HEK293T (cell line): ENCODE measurements at regions not wholly inside any gene's neighbourhood (a gene's known extent, or its start where the extent isn't known, plus 50 kb on each side); places are given as distances from the start of the nearest gene placed in this dataset.

Experiments
- CTCF ChIA-PET: fragments of 350-600 bp; formaldehyde crosslinking; extraction: SDS; loops from one replicate; lab custom pipeline; 2021; ENCODE audit warnings: antibody characterized with exemption, inconsistent platforms; lab: Yijun Ruan, JAX
- POLR2A ChIA-PET: fragments of 350-600 bp; formaldehyde crosslinking; extraction: SDS; loops from one replicate; lab custom pipeline; 2020; ENCODE audit warnings: antibody characterized with exemption, inconsistent platforms; lab: Yijun Ruan, JAX
- DNase-seq: peaks from one replicate; pipeline ENCODE4 v3.0.0; 2012; ENCODE audit warnings: mixed read lengths; ENCODE audit errors: extremely low spot score
- ARNT ChIP-seq: fragments of 450-650 bp; IDR thresholded peaks from 2 replicates; pipeline ENCODE4 v1.6.1; 2017; ENCODE audit warnings: mild to moderate bottlenecking
- BHLHE40 ChIP-seq: fragments of 450-650 bp; IDR thresholded peaks from 2 replicates; pipeline ENCODE4 v1.6.1; 2016; ENCODE audit warnings: mild to moderate bottlenecking, moderate library complexity, borderline replicate concordance
- CTBP1 ChIP-seq: fragments of 450-650 bp; IDR thresholded peaks from 2 replicates; pipeline ENCODE4 v1.6.1; 2016; ENCODE audit warnings: borderline replicate concordance
- ELF4 ChIP-seq: fragments of 450-650 bp; IDR thresholded peaks from 2 replicates; pipeline ENCODE4 v1.6.1; 2017; ENCODE audit warnings: antibody characterized with exemption
- FOXA1 ChIP-seq: fragments of 450-650 bp; IDR thresholded peaks from 2 replicates; pipeline ENCODE4 v1.6.1; 2016; ENCODE audit warnings: mild to moderate bottlenecking
- FOXK2 ChIP-seq: fragments of 450-650 bp; IDR thresholded peaks from 2 replicates; pipeline ENCODE4 v1.6.1; 2016; ENCODE audit warnings: mild to moderate bottlenecking
- FOXM1 ChIP-seq: fragments of 450-650 bp; IDR thresholded peaks from 2 replicates; pipeline ENCODE4 v1.6.1; 2017; ENCODE audit warnings: mild to moderate bottlenecking, borderline replicate concordance
- HDGF ChIP-seq: fragments of 450-650 bp; IDR thresholded peaks from 2 replicates; pipeline ENCODE4 v1.6.1; 2017; ENCODE audit warnings: antibody characterized with exemption, borderline replicate concordance
- L3MBTL2 ChIP-seq: fragments of 450-650 bp; conservative IDR thresholded peaks from 2 replicates; pipeline ENCODE4 v1.6.1; 2016; ENCODE audit warnings: mild to moderate bottlenecking
- LEF1 ChIP-seq: fragments of 450-650 bp; IDR thresholded peaks from 2 replicates; pipeline ENCODE4 v1.6.1; 2017; ENCODE audit warnings: mild to moderate bottlenecking, borderline replicate concordance
- NFRKB ChIP-seq: fragments of 450-650 bp; IDR thresholded peaks from 2 replicates; pipeline ENCODE4 v1.6.1; 2016; ENCODE audit warnings: mild to moderate bottlenecking, moderate library complexity
- PKNOX1 ChIP-seq: fragments of 450-650 bp; IDR thresholded peaks from 2 replicates; pipeline ENCODE4 v1.6.1; 2016
- SP1 ChIP-seq: fragments of 450-650 bp; IDR thresholded peaks from 2 replicates; pipeline ENCODE4 v1.6.1; 2017
- SUZ12 ChIP-seq: fragments of 450-650 bp; IDR thresholded peaks from 2 replicates; pipeline ENCODE4 v1.6.1; 2016; ENCODE audit warnings: mild to moderate bottlenecking
- TARDBP ChIP-seq: fragments of 450-650 bp; IDR thresholded peaks from 2 replicates; pipeline ENCODE4 v1.6.1; 2016
- ZNF384 ChIP-seq: fragments of 450-650 bp; IDR thresholded peaks from 2 replicates; pipeline ENCODE4 v1.6.1; 2016

DNA sequence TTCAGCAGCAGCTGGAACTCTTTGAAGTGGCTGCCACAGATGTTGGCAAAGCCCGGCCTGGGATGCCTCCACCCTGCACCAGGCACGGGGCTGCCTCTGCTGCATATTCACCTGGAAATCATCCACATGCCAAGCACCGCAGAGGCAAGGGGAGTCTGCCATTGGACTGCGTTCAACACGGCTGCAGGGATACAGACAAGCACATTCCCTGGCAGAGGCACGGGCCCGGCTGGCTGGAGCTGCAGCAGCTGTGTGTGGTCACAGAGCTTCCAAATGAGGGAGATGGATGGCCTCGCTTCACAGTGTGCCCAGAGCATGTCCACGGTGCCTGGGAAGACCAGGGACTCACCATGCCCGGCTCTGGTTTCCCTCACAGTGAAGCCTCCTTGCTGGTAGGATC lies 1378.9 kb downstream of the TBC1D22A start:
- ChIA-PET CTCF (no interaction called here), POLR2A (no interaction called here)
- no peak for TF ChIP-seq L3MBTL2
- no peak for TF ChIP-seq FOXA1
- no peak for TF ChIP-seq CTBP1
- TF ChIP-seq TARDBP: no peak
- no peak for TF ChIP-seq PKNOX1
- no peak for TF ChIP-seq LEF1
- TF ChIP-seq ELF4: no peak
- no peak for TF ChIP-seq FOXK2
- no peak for TF ChIP-seq HDGF
- no peak for TF ChIP-seq SP1
- no peak for TF ChIP-seq SUZ12
- no peak for TF ChIP-seq NFRKB
- TF ChIP-seq BHLHE40: no peak
- TF ChIP-seq ARNT: no peak
- TF ChIP-seq FOXM1: no peak
- no peak for TF ChIP-seq ZNF384
- DNase-seq: no peak

DNA sequence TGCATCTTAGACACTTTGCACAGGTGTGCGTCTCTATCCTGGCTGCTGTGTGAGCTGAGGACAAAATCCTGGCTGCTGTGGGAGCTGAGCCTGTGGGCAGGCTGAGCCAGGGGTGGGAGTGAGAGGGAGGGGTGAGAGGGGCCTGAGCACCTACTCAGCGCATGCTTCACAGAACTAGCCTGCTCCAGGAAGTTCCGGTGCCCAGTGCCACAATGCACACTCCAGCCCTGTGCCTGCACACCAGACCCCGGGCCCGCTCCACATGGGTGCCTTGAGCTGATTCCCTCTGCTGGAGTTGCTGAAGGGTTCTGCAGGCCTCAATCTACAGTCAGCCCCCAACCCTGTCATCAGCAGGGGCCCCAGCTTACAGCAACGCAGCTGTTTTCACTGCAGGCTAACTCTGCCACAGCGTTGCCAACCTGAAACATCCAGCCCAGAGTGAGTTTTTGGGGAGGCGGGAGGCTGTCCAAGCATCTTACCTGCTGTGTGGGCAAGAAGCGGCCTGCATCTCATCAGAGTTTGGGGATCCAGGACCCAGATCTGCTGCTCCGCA lies 1377.9 kb downstream of the TBC1D22A start:
- no peak for TF ChIP-seq HDGF
- TF ChIP-seq LEF1: no peak
- TF ChIP-seq ZNF384: no peak
- TF ChIP-seq TARDBP: no peak
- no peak for TF ChIP-seq SUZ12
- no peak for TF ChIP-seq BHLHE40
- no peak for TF ChIP-seq FOXM1
- TF ChIP-seq CTBP1: no peak
- CTCF ChIA-PET: no interaction called here
- POLR2A ChIA-PET: no interaction called here
- DNase-seq: no peak

GRCh38 chr22:48139776-48140175 lies 1377.3 kb downstream of the TBC1D22A start:
- DNase-seq: no peak
- CTCF ChIA-PET: no interaction called here
- POLR2A ChIA-PET: no interaction called here
- no peak for TF ChIP-seq NFRKB
- TF ChIP-seq FOXM1: no peak
- TF ChIP-seq FOXA1: no peak
- no peak for TF ChIP-seq PKNOX1
- no peak for TF ChIP-seq L3MBTL2
- TF ChIP-seq SP1: no peak
- no peak for TF ChIP-seq HDGF
- TF ChIP-seq ZNF384: no peak

- TF ChIP-seq NFRKB (no peak), BHLHE40 (no peak), PKNOX1 (no peak), TARDBP (no peak), ARNT (no peak), FOXK2 (no peak), CTBP1 (no peak), L3MBTL2 (no peak), ZNF384 (no peak), ELF4 (no peak), SP1 (no peak), LEF1 (no peak), SUZ12 (no peak), FOXM1 (no peak), FOXA1 (no peak), HDGF (no peak)
- no peak for DNase-seq
- ChIA-PET POLR2A (no interaction called here), CTCF (no interaction called here)
Measured at GRCh38 chr22:48138855-48139254, 1376.4 kb downstream of the TBC1D22A start.

GRCh38 chr22:48138427-48138826 lies 1376.0 kb downstream of the TBC1D22A start:
- ChIA-PET CTCF (no interaction called here), POLR2A (no interaction called here)
- no peak for DNase-seq
- TF ChIP-seq ARNT (no peak), ELF4 (no peak), L3MBTL2 (no peak), TARDBP (no peak), LEF1 (no peak), FOXK2 (no peak), CTBP1 (no peak), SUZ12 (no peak), SP1 (no peak), NFRKB (no peak), PKNOX1 (no peak), FOXM1 (no peak), HDGF (no peak), ZNF384 (no peak), BHLHE40 (no peak), FOXA1 (no peak)

DNA sequence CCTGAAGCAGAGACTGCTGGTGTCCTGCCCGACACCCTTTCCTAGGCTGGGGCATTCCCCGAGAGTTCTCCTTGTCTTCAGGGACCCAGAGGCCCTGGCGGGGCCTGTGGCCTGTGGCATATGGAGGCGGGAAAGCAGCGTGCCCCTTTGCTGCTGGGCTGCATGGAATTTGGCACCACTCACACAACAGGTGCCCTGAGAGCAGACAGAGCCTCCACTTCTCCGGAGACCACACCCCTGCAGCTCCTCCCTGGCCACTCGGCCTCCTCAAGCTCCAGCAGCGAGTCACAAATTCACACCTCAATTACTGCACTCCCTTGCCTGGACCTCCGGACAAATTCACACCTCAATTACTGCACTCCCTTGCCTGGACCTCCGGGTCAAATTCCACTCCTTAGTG lies 1375.2 kb downstream of the TBC1D22A start:
- CTCF ChIA-PET: no interaction called here

More for the DNA sequence above, 1375.2 kb downstream of the TBC1D22A start:
- TF ChIP-seq PKNOX1 (no peak), LEF1 (no peak), HDGF (no peak)
- DNase-seq: no peak
- POLR2A ChIA-PET: no interaction called here
